ENCODE measurements at regions not wholly inside any gene's neighbourhood (a gene's known extent, or its start where the extent isn't known, plus 50 kb on each side); places are given as distances from the start of the nearest gene placed in this dataset.

- no peak for TF ChIP-seq CTCF (IDR thresholded peaks at IDR 0.05 in 4 of 5, conservative IDR thresholded peaks at IDR 0.05 in 1 of 5)
- Histone ChIP-seq H3K27ac (no peak overlapping the region), H3K4me3 (no peak overlapping the region), H3K27me3 (no peaks in the 10 kb centered on the region), H3K36me3 (no peaks in the 10 kb centered on the region), H3K9me3 (no peaks in the 10 kb centered on the region), H3K4me1 (no peaks in the 10 kb centered on the region)
- ATAC-seq (no peak), DNase-seq (no peak)
- intact Hi-C loops (cut with DNase I; ENCODE audit: low total_unique reads): no loop called here
- in situ Hi-C loops (cut with MboI; ENCODE audit: low sequenced_read_pairs in 4 of 4): no loop called here
These were observed 145.4 kb upstream of the NREP start for GRCh38 chr5:111902436-111902835.

- no peaks in the 10 kb centered on the region for H3K9me3 ChIP-seq
- DNase-seq: no peak
- in situ Hi-C loops (cut with MboI; ENCODE audit: low sequenced_read_pairs in 4 of 4) (no loop called here), intact Hi-C loops (cut with DNase I; ENCODE audit: low total_unique reads) (no loop called here)
- H3K36me3 ChIP-seq: no peaks in the 10 kb centered on the region
- no peak for ATAC-seq
- H3K4me3 ChIP-seq: no peak overlapping the region
- H3K27ac ChIP-seq: no peak overlapping the region
- TF ChIP-seq CTCF (IDR thresholded peaks at IDR 0.05 in 4 of 5, conservative IDR thresholded peaks at IDR 0.05 in 1 of 5) (no peak), POLR2A (IDR thresholded peaks at IDR 0.05) (no peak)
- H3K27me3 ChIP-seq: no peaks in the 10 kb centered on the region
- no peaks in the 10 kb centered on the region for H3K4me1 ChIP-seq
These were observed 144.3 kb upstream of the NREP start for GRCh38 chr5:111901296-111901695.

- intact Hi-C loops (cut with DNase I; ENCODE audit: low total_unique reads): no loop called here
- H3K4me1 ChIP-seq: no peaks in the 10 kb centered on the region
- no peak overlapping the region for H3K27ac ChIP-seq
These were observed 136.0 kb upstream of the NREP start for GRCh38 chr5:111892949-111893348.

GRCh38 chr5:111887706-111888105 is 130.7 kb upstream of the NREP start:
- intact Hi-C loops (cut with DNase I; ENCODE audit: low total_unique reads): no loop called here
- H3K27me3 ChIP-seq: no peaks in the 10 kb centered on the region
- H3K9me3 ChIP-seq: no peaks in the 10 kb centered on the region
- DNase-seq (no peak), ATAC-seq (no peak)
- in situ Hi-C loops (cut with MboI; ENCODE audit: low sequenced_read_pairs in 4 of 4): no loop called here
- no peaks in the 10 kb centered on the region for H3K36me3 ChIP-seq
- no peaks in the 10 kb centered on the region for H3K4me1 ChIP-seq
- no peak overlapping the region for H3K27ac ChIP-seq
- no peak overlapping the region for H3K4me3 ChIP-seq
- no peak for TF ChIP-seq CTCF (IDR thresholded peaks at IDR 0.05 in 4 of 5, conservative IDR thresholded peaks at IDR 0.05 in 1 of 5)
- TF ChIP-seq POLR2A (IDR thresholded peaks at IDR 0.05): no peak

More at GRCh38 chr5:111892949-111893348, 136.0 kb upstream of the NREP start:
- TF ChIP-seq CTCF (IDR thresholded peaks at IDR 0.05 in 4 of 5, conservative IDR thresholded peaks at IDR 0.05 in 1 of 5): no peak
- TF ChIP-seq POLR2A (IDR thresholded peaks at IDR 0.05): no peak
- Histone ChIP-seq H3K36me3 (no peaks in the 10 kb centered on the region), H3K27me3 (no peaks in the 10 kb centered on the region), H3K4me3 (no peak overlapping the region), H3K9me3 (no peaks in the 10 kb centered on the region)
- in situ Hi-C loops (cut with MboI; ENCODE audit: low sequenced_read_pairs in 4 of 4): no loop called here
- DNase-seq: no peak
- ATAC-seq: no peak

- Histone ChIP-seq H3K4me1 (no peaks in the 10 kb centered on the region), H3K27me3 (no peaks in the 10 kb centered on the region), H3K4me3 (no peak overlapping the region), H3K36me3 (no peaks in the 10 kb centered on the region), H3K9me3 (no peaks in the 10 kb centered on the region), H3K27ac (no peak overlapping the region)
- DNase-seq (no peak), ATAC-seq (no peak)
- in situ Hi-C loops (cut with MboI; ENCODE audit: low sequenced_read_pairs in 4 of 4): loop anchor here in 1 of 4 donors (25.0 kb wide), 1 partner anchor 268 kb away; no protein-coding TSS in a partner anchor
- no peak for TF ChIP-seq CTCF (IDR thresholded peaks at IDR 0.05 in 4 of 5, conservative IDR thresholded peaks at IDR 0.05 in 1 of 5)
- TF ChIP-seq POLR2A (IDR thresholded peaks at IDR 0.05): no peak
- intact Hi-C loops (cut with DNase I; ENCODE audit: low total_unique reads): no loop called here
These were observed 112.7 kb upstream of the NREP start for GRCh38 chr5:111869681-111870080.
